A549 (cell line): ENCODE measurements at regions not wholly inside any gene's neighbourhood (a gene's known extent, or its start where the extent isn't known, plus 50 kb on each side); places are given as distances from the start of the nearest gene placed in this dataset.
A peak's percentile ranks its signal among the peaks of the same experiment; 100 is the strongest.

ENCODE experiments used
- ATAC-seq, 2 experiments: fragments of 200-7000 bp in 1 of 2; fragments of >200 bp in 1 of 2; cut with Nextera tagmentation in 1 of 2; cut with Tn5 transposase in 1 of 2; 3 replicates each; pipeline versions ENCODE4 v1.8.0 to v1.9.1; 2018 to 2020; ENCODE audit warnings: mild to moderate bottlenecking in 1 of 2, moderate library complexity in 1 of 2
- CTCF ChIA-PET: fragments of 300-600 bp; sonication (Branson Sonifier 250); formaldehyde crosslinking; extraction: SDS; loops from one replicate; lab custom pipeline; 2021; ENCODE audit warnings: antibody characterized with exemption, inconsistent platforms; lab: Yijun Ruan, JAX
- POLR2A ChIA-PET: fragments of 350-600 bp; formaldehyde crosslinking; extraction: SDS; loops from one replicate; lab custom pipeline; 2021; ENCODE audit warnings: antibody characterized with exemption, inconsistent platforms; lab: Yijun Ruan, JAX
- DNase-seq, 2 experiments: peaks; one replicate each; pipeline versions ENCODE4 v3.0.0 to v3.0.0-alpha.2; 2011 to 2016; ENCODE audit warnings: low read depth in 1 of 2, low spot score in 1 of 2
- FAIRE-seq: peaks from 2 replicates; lab custom pipeline; 2011; peaks lifted over from hg19 to GRCh38; lab: Jason Lieb, UNC
- H3K27ac ChIP-seq, 2 experiments: fragments of >200 bp; sonication (Bioruptor Twin); formaldehyde crosslinking; 3 replicates each; pipeline ENCODE4 v1.5.1; 2016 to 2017
- H3K4me1 ChIP-seq: fragments of >200 bp; sonication (Bioruptor Twin); formaldehyde crosslinking; 3 replicates; pipeline ENCODE4 v1.6.1; 2016
- H3K4me2 ChIP-seq: fragments of >200 bp; sonication (Bioruptor Twin); formaldehyde crosslinking; 3 replicates; pipeline ENCODE4 v1.6.1; 2016
- H3K4me3 ChIP-seq: fragments of >200 bp; sonication (Bioruptor Twin); formaldehyde crosslinking; 3 replicates; pipeline ENCODE4 v1.5.1; 2016
- H3K9me3 ChIP-seq: fragments of >200 bp; sonication (Bioruptor Twin); formaldehyde crosslinking; 3 replicates; pipeline ENCODE4 v1.6.1; 2016
- BHLHE40 ChIP-seq: IDR thresholded peaks from 2 replicates; pipeline ENCODE4 v1.6.1; 2012; ENCODE audit warnings: low read depth, low read length, inconsistent platforms
- E2F6 ChIP-seq: IDR thresholded peaks from 2 replicates; pipeline ENCODE4 v1.6.1; 2012; ENCODE audit warnings: low read depth, borderline replicate concordance
- EHF ChIP-seq: fragments of 250-450 bp; sonication (Bioruptor Pico); IDR thresholded peaks from 2 replicates; pipeline ENCODE4 v1.5.0; 2020; ENCODE audit warnings: mild to moderate bottlenecking
- EP300 ChIP-seq, 2 experiments: fragments of >200 bp; sonication (Bioruptor Twin); formaldehyde crosslinking; IDR thresholded peaks; 2 replicates in 1 of 2; 3 replicates in 1 of 2; pipeline ENCODE4 v1.6.1; 2016 to 2017
- ESRRA ChIP-seq: fragments of 150-350 bp; IDR thresholded peaks from 2 replicates; pipeline ENCODE4 v1.6.1; 2014; ENCODE audit warnings: mild to moderate bottlenecking, low read length, borderline replicate concordance
- FOXS1 ChIP-seq: fragments of 250-450 bp; sonication (Bioruptor Pico); IDR thresholded peaks from 2 replicates; pipeline ENCODE4 v1.5.0; 2020; ENCODE audit warnings: mild to moderate bottlenecking, moderate library complexity
- HDAC2 ChIP-seq: fragments of 200-600 bp; sonication (generic); IDR thresholded peaks from 2 replicates; pipeline ENCODE4 v1.6.1; 2016
- HEYL ChIP-seq: fragments of 250-450 bp; sonication (Bioruptor Pico); IDR thresholded peaks from 2 replicates; pipeline ENCODE4 v1.8.0; 2021; ENCODE audit warnings: mild to moderate bottlenecking, moderate library complexity
- HOXB5 ChIP-seq: fragments of 250-450 bp; sonication (Bioruptor Pico); IDR thresholded peaks from 2 replicates; pipeline ENCODE4 v1.5.0; 2020; ENCODE audit warnings: mild to moderate bottlenecking, moderate library complexity
- MAFK ChIP-seq: fragments of 450-650 bp; IDR thresholded peaks from 2 replicates; pipeline ENCODE4 v1.6.1; 2014; ENCODE audit not compliant: partially characterized antibody
- MAX ChIP-seq: IDR thresholded peaks from 2 replicates; pipeline ENCODE4 v1.6.1; 2012
- MAZ ChIP-seq: fragments of 150-350 bp; IDR thresholded peaks from 2 replicates; pipeline ENCODE4 v1.6.1; 2014; ENCODE audit warnings: antibody characterized with exemption, low read depth, low read length, borderline replicate concordance
- MYC ChIP-seq: IDR thresholded peaks from 2 replicates; pipeline ENCODE4 v1.6.1; 2012; ENCODE audit warnings: mild to moderate bottlenecking, inconsistent platforms, low read length, improper control_type of control experiment, borderline replicate concordance
- PHF8 ChIP-seq: fragments of 200-600 bp; sonication (generic); IDR thresholded peaks from 2 replicates; pipeline ENCODE4 v1.6.1; 2016; ENCODE audit warnings: low read depth, mild to moderate bottlenecking, antibody characterized with exemption, moderate library complexity, borderline replicate concordance
- POLR2A ChIP-seq: IDR thresholded peaks from 2 replicates; pipeline ENCODE4 v1.6.1; 2012; ENCODE audit warnings: mild to moderate bottlenecking, low read length
- POLR2AphosphoS2 ChIP-seq: conservative IDR thresholded peaks from 2 replicates; pipeline ENCODE4 v1.6.1; 2012; ENCODE audit warnings: low read length, improper control_type of control experiment, inconsistent platforms
- REST ChIP-seq: fragments of 200-600 bp; sonication (generic); IDR thresholded peaks from 2 replicates; pipeline ENCODE4 v1.6.1; 2016; ENCODE audit warnings: antibody characterized with exemption, mild to moderate bottlenecking, moderate library complexity
- SREBF2 ChIP-seq: fragments of 450-650 bp; IDR thresholded peaks from 2 replicates; pipeline ENCODE4 v1.6.1; 2014; ENCODE audit warnings: mild to moderate bottlenecking, moderate library complexity
- ZC3H11A ChIP-seq: fragments of 450-650 bp; IDR thresholded peaks from 2 replicates; pipeline ENCODE4 v1.6.1; 2014; ENCODE audit warnings: antibody characterized with exemption, mild to moderate bottlenecking
- ZFP36 ChIP-seq: fragments of 450-650 bp; IDR thresholded peaks from 2 replicates; pipeline ENCODE4 v1.6.1; 2014; ENCODE audit warnings: borderline replicate concordance; ENCODE audit not compliant: partially characterized antibody
- ZNF302 ChIP-seq: fragments of 250-450 bp; sonication (Bioruptor Pico); IDR thresholded peaks from 2 replicates; pipeline ENCODE4 v1.9.0; 2021; ENCODE audit warnings: inconsistent platforms, mild to moderate bottlenecking, moderate library complexity
- WGBS: methylation state at CpG from one replicate; pipeline ENCODE4 v1.1.6; 2017; ENCODE audit errors: missing lambda C conversion rate; 5-methylcytosine and 5-hydroxymethylcytosine counted together

GRCh38 chr3:106348139-106348690 is 479.4 kb upstream of the CBLB start:
- ChIA-PET CTCF (no interaction called here), POLR2A (no interaction called here)
- TF ChIP-seq REST (no peak), EHF (CRISPR knock-in tag) (no peak), POLR2AphosphoS2 (no peak), POLR2A (no peak), MAZ (no peak), BHLHE40 (no peak), EP300 (IDR thresholded peaks at IDR 0.05) (no peak), E2F6 (no peak), ZNF302 (CRISPR knock-in tag) (no peak)
- H3K4me1 ChIP-seq, result peaks cover 15% of the 10 kb centered on the region; the same call in 2 of the 3 replicates
- H3K27ac ChIP-seq, result peak overlapping the region in 1 of 2 experiments; percentile 32; a peak in 2 of 6 replicates
- no peaks in the 10 kb centered on the region for H3K9me3 ChIP-seq
- 82% methylated on average over 3 of the region's 3 CpGs for WGBS
- no peak overlapping the region for H3K4me2 ChIP-seq
- no peak for DNase-seq
- no peak overlapping the region for H3K4me3 ChIP-seq
- FAIRE-seq, result no peak
- ATAC-seq, result no peak

- peaks cover 15% of the 10 kb centered on the region; the same call in 2 of the 3 replicates for H3K4me1 ChIP-seq
- FAIRE-seq (no peak), ATAC-seq (no peak), DNase-seq (no peak)
- ChIA-PET POLR2A (no interaction called here), CTCF (interaction anchor here (0.6 to 0.7 kb wide), 2 partner anchors 423 to 1177 kb away, joined by 3 read pairs; no protein-coding TSS in a partner anchor)
- 14% methylated on average over 2 of the region's 2 CpGs for WGBS
- no peak overlapping the region for H3K4me2 ChIP-seq
- H3K27ac ChIP-seq, result peak overlapping the region in 1 of 2 experiments; percentile 40; a peak in 1 of 6 replicates
- no peak for TF ChIP-seq HDAC2
- H3K4me3 ChIP-seq, result no peak overlapping the region
- no peaks in the 10 kb centered on the region for H3K9me3 ChIP-seq
Observed at GRCh38 chr3:106349191-106349881, 480.5 kb upstream of the CBLB start.

GRCh38 chr3:106355873-106356272 is 487.1 kb upstream of the CBLB start:
- ChIA-PET CTCF (no interaction called here), POLR2A (no interaction called here)
- Histone ChIP-seq H3K27ac (no peak overlapping the region), H3K4me3 (no peak overlapping the region), H3K9me3 (no peaks in the 10 kb centered on the region), H3K4me2 (no peak overlapping the region), H3K4me1 (no peaks in the 10 kb centered on the region)
- no peak for ATAC-seq
- DNase-seq, result no peak
- FAIRE-seq, result no peak
- TF ChIP-seq FOXS1 (CRISPR knock-in tag) (no peak), MAX (no peak), HOXB5 (CRISPR knock-in tag) (no peak), ZFP36 (no peak), HEYL (no peak), ZC3H11A (no peak), ESRRA (no peak), MYC (no peak), MAFK (no peak), SREBF2 (no peak), PHF8 (no peak)
- WGBS, result 53% methylated on average over 3 of the region's 3 CpGs
